Activated CD8-positive, alpha-beta T cell treated with anti-CD3 and anti-CD28 coated beads for 36 hours (primary cell): ENCODE measurements at regions not wholly inside any gene's neighbourhood (a gene's known extent, or its start where the extent isn't known, plus 50 kb on each side); places are given as distances from the start of the nearest gene placed in this dataset.

Experiments
- ATAC-seq: fragments of 200-7000 bp; cut with Tn5 transposase; one replicate; pipeline ENCODE4 v1.10.0; 2021; ENCODE audit warnings: mild to moderate bottlenecking, moderate library complexity
- CTCF ChIA-PET: fragments of 350-600 bp; sonication (Branson Sonifier 250); formaldehyde crosslinking; loops from one replicate; lab custom pipeline; 2021; ENCODE audit warnings: antibody characterized with exemption; lab: Charles Lee
- POLR2A ChIA-PET: fragments of 350-600 bp; sonication (Branson Sonifier 250); formaldehyde crosslinking; loops from one replicate; lab custom pipeline; 2021; ENCODE audit warnings: antibody characterized with exemption; lab: Charles Lee
- DNase-seq: peaks from one replicate; pipeline ENCODE4 v3.0.0-alpha.2; 2020
- H3K27ac Mint-ChIP-seq: one replicate; pipeline ENCODE4 v1.8.0; 2021; ENCODE audit warnings: mild to moderate bottlenecking, mixed read lengths
- H3K27me3 Mint-ChIP-seq: one replicate; pipeline ENCODE4 v1.8.0; 2021; ENCODE audit warnings: mixed read lengths
- H3K36me3 Mint-ChIP-seq: one replicate; pipeline ENCODE4 v1.8.0; 2021; ENCODE audit warnings: low read depth, mixed read lengths
- H3K4me1 Mint-ChIP-seq: one replicate; pipeline ENCODE4 v1.8.0; 2021; ENCODE audit warnings: low read depth, mixed read lengths
- H3K4me3 Mint-ChIP-seq: one replicate; pipeline ENCODE4 v1.8.0; 2021; ENCODE audit warnings: mild to moderate bottlenecking, moderate library complexity, mixed read lengths
- H3K9me3 Mint-ChIP-seq: one replicate; pipeline ENCODE4 v1.8.0; 2021; ENCODE audit warnings: mixed read lengths
- CTCF ChIP-seq: fragments of 200-600 bp; IDR thresholded peaks from one replicate; pipeline ENCODE4 v1.8.0; 2022; ENCODE audit warnings: antibody characterized with exemption, mild to moderate bottlenecking
- intact Hi-C: fragments of 100-400 bp; cut with micrococcal nuclease; formaldehyde crosslinking; loops from one replicate; pipeline ENCODE4 v1.10.0; 2022

DNA sequence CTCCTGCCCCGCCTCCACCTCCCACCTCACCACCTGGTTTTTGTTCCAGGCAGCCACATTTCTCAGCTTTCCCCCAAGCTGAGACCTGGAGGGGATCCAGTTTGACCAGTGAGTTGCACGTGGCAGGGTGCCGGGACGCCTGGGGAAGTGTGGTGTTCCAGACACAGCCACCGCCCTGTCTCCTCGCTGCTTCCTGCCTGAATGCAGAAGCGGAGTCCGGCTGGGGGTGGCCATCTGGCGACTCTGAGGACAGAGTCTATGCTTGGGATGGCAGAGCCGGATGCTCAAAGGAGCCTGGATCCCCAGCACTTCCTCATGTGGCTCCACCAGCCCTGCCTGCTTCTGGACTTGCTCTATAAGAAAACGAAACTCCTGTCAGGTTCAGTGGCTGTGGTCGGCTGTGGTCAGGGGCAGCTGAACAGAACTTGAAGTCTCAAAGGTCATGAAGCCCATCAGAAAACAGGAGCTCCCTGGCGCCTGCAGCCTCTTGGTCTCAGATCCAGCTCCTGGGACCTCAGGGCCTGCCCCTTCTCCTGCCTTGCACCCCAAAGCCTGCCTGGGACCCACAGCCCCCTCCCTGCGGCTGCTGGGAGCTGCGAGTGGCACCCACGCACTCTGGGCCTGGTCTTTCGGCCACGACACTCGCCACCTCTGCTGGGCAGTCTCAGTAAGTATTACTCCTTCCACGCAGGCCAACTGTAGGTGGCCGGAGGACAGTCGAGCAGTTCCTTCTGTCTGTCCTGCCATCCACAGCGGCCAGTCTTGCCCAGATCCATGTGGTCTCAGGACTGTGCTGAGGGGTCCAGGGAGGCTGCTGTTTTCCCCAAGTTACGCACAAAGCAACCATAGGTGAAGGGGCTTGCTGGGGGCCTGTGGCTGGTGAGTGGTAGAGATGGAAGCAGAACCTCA, 112.8 kb upstream of the MEF2A start:
- no peaks in the 10 kb centered on the region for H3K9me3 Mint-ChIP-seq
- ChIA-PET POLR2A (no interaction called here), CTCF (interaction anchor here (1.0 kb wide), 1 partner anchor 10 kb away, joined by 4 read pairs; no protein-coding TSS in a partner anchor)
- TF ChIP-seq CTCF, result no peak
- intact Hi-C loops, result no loop called here
- ATAC-seq, result no peak
- H3K4me1 Mint-ChIP-seq, result peaks cover 44% of the 10 kb centered on the region
- no peaks in the 10 kb centered on the region for H3K36me3 Mint-ChIP-seq
- peak; percentile 54 for DNase-seq
- H3K27ac Mint-ChIP-seq, result no peak overlapping the region
- no peaks in the 10 kb centered on the region for H3K27me3 Mint-ChIP-seq
- no peak overlapping the region for H3K4me3 Mint-ChIP-seq

GRCh38 chr15:99453637-99454030, 112.2 kb upstream of the MEF2A start:
- POLR2A ChIA-PET, result interaction anchor here (0.6 kb wide), 1 partner anchor 311 kb away, joined by 3 read pairs; no protein-coding TSS in a partner anchor
- CTCF ChIA-PET, result interaction anchor here (1.0 kb wide), 1 partner anchor 10 kb away, joined by 4 read pairs; no protein-coding TSS in a partner anchor
- peaks cover 38% of the 10 kb centered on the region for H3K4me1 Mint-ChIP-seq
- H3K36me3 Mint-ChIP-seq, result no peaks in the 10 kb centered on the region
- TF ChIP-seq CTCF, result no peak
- DNase-seq, result no peak
- intact Hi-C loops, result no loop called here
- H3K4me3 Mint-ChIP-seq, result no peak overlapping the region
- H3K27me3 Mint-ChIP-seq, result no peaks in the 10 kb centered on the region
- H3K9me3 Mint-ChIP-seq, result no peaks in the 10 kb centered on the region
- no peak for ATAC-seq
- no peak overlapping the region for H3K27ac Mint-ChIP-seq

DNA sequence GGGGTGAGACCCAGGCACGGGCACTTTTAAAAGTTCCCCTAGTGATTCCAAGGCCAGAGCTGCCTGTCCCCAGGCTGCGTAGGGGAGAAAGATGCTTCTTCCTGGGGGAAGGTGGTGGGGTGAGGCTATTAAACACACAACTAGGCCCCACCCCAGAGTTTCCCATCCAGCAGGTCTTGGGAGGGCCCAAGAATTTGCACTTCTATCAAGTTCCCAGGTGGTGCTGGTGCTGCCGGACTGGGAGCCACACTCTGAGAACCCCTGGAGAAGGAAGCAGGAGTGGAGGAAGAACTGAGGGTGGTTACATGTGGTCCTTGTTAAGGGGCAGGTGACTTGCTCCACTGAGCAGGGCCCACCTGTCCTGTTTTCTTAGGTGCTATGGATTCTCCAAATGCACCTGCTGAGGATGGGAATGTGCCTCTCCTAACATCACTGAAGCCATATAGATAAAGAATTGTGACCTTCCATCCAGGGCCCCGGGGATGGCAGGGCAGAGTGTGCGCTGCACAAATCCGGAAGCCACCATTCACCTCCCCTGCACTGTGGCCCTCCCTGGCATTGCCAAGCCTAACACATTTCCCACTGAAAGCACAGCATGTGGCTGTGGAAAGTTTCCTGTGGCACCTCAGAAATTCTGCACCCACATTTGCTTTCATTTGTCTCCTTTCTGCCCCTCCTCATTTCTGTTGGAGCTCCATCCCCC, 111.5 kb upstream of the MEF2A start:
- CTCF ChIA-PET, result interaction anchor here (1.1 to 1.7 kb wide), 2 partner anchors 45 to 92 kb away, joined by 3 read pairs; no protein-coding TSS in a partner anchor
- POLR2A ChIA-PET, result interaction anchor here (0.6 kb wide), 1 partner anchor 311 kb away, joined by 3 read pairs; no protein-coding TSS in a partner anchor
- Mint-ChIP-seq H3K4me3 (no peak overlapping the region), H3K36me3 (no peaks in the 10 kb centered on the region), H3K27ac (no peak overlapping the region), H3K27me3 (no peaks in the 10 kb centered on the region), H3K4me1 (peaks cover 37% of the 10 kb centered on the region), H3K9me3 (no peaks in the 10 kb centered on the region)
- TF ChIP-seq CTCF, result no peak
- intact Hi-C loops, result no loop called here
- DNase-seq, result no peak
- ATAC-seq, result no peak

- TF ChIP-seq CTCF, result no peak
- no peaks in the 10 kb centered on the region for H3K9me3 Mint-ChIP-seq
- intact Hi-C loops, result no loop called here
- DNase-seq (no peak), ATAC-seq (no peak)
- peaks cover 30% of the 10 kb centered on the region for H3K4me1 Mint-ChIP-seq
- ChIA-PET CTCF (interaction anchor here (1.1 to 1.7 kb wide), 2 partner anchors 46 to 93 kb away, joined by 3 read pairs; no protein-coding TSS in a partner anchor), POLR2A (no interaction called here)
- H3K36me3 Mint-ChIP-seq, result no peaks in the 10 kb centered on the region
- no peak overlapping the region for H3K27ac Mint-ChIP-seq
- no peak overlapping the region for H3K4me3 Mint-ChIP-seq
- H3K27me3 Mint-ChIP-seq, result no peaks in the 10 kb centered on the region
These were observed 110.6 kb upstream of the MEF2A start for GRCh38 chr15:99454941-99455788.
